Left renal pelvis (tissue), 4 donors: ENCODE measurements at regions not wholly inside any gene's neighbourhood (a gene's known extent, or its start where the extent isn't known, plus 50 kb on each side); places are given as distances from the start of the nearest gene placed in this dataset.

Experiments used
- DNase-seq, 4 donors: peaks; one replicate each; pipeline ENCODE4 v3.0.0-alpha.2; 2013; ENCODE audit warnings: low read depth in 4 of 4, low spot score in 3 of 4

GRCh38 chr4:148831945-148832344 is 389.7 kb upstream of the NR3C2 start:
- no peak for DNase-seq

GRCh38 chr4:148828291-148828690 is 386.1 kb upstream of the NR3C2 start:
- no peak for DNase-seq

- DNase-seq, result no peak
Measured at GRCh38 chr4:148827781-148828180, 385.6 kb upstream of the NR3C2 start.

- no peak for DNase-seq
Measured at GRCh38 chr4:148823419-148823769, 381.2 kb upstream of the NR3C2 start.

- DNase-seq, result no peak
Measured at GRCh38 chr4:148822572-148823418, 380.6 kb upstream of the NR3C2 start.

GRCh38 chr4:148814030-148814429 is 371.8 kb upstream of the NR3C2 start:
- no peak for DNase-seq

GRCh38 chr4:148813289-148813688 is 371.1 kb upstream of the NR3C2 start:
- no peak for DNase-seq

GRCh38 chr4:148812101-148812500 is 369.9 kb upstream of the NR3C2 start:
- DNase-seq, result no peak

- no peak for DNase-seq
Measured at GRCh38 chr4:148810461-148810860, 368.2 kb upstream of the NR3C2 start.

- no peak for DNase-seq
Measured at GRCh38 chr4:148808416-148808815, 366.2 kb upstream of the NR3C2 start.

GRCh38 chr4:148800940-148801339 is 358.7 kb upstream of the NR3C2 start:
- no peak for DNase-seq

- no peak for DNase-seq
Measured at GRCh38 chr4:148800336-148800885, 358.2 kb upstream of the NR3C2 start.

GRCh38 chr4:148795156-148795864 is 353.1 kb upstream of the NR3C2 start:
- no peak for DNase-seq

GRCh38 chr4:148793221-148793620 is 351.0 kb upstream of the NR3C2 start:
- DNase-seq, result no peak

GRCh38 chr4:148790691-148791090 is 348.5 kb upstream of the NR3C2 start:
- no peak for DNase-seq

- no peak for DNase-seq
Measured at GRCh38 chr4:148790246-148790645, 348.0 kb upstream of the NR3C2 start.

- DNase-seq, result no peak
Measured at GRCh38 chr4:148787831-148788477, 345.7 kb upstream of the NR3C2 start.

GRCh38 chr4:148787285-148787684 is 345.1 kb upstream of the NR3C2 start:
- no peak for DNase-seq

GRCh38 chr4:148786699-148787098 is 344.5 kb upstream of the NR3C2 start:
- DNase-seq, result no peak

- DNase-seq, result no peak
Measured at GRCh38 chr4:148782284-148782683, 340.1 kb upstream of the NR3C2 start.

- DNase-seq, result no peak
Measured at GRCh38 chr4:148780426-148781005, 338.3 kb upstream of the NR3C2 start.
